SK-N-SH treated with all-trans-retinoic acid at 6 μM for 48 hours (cell line): ENCODE measurements at regions not wholly inside any gene's neighbourhood (a gene's known extent, or its start where the extent isn't known, plus 50 kb on each side); places are given as distances from the start of the nearest gene placed in this dataset.

Experiments used
- ATAC-seq: fragments of 200-7000 bp; cut with Tn5 transposase; 3 replicates; pipeline ENCODE4 v1.9.1; 2020; ENCODE audit warnings: mild to moderate bottlenecking, moderate library complexity
- ARNTL ChIP-seq: fragments of 450-650 bp; formaldehyde crosslinking; IDR thresholded peaks from 2 replicates; pipeline ENCODE4 v1.5.0; 2020; ENCODE audit warnings: low read depth, mild to moderate bottlenecking, moderate library complexity, borderline replicate concordance
- BACH2 ChIP-seq: fragments of 250-450 bp; sonication (Bioruptor Pico); IDR thresholded peaks from 2 replicates; pipeline ENCODE4 v1.9.0; 2021; ENCODE audit warnings: mild to moderate bottlenecking, borderline replicate concordance
- CREB5 ChIP-seq: fragments of 250-450 bp; sonication (Bioruptor Pico); IDR thresholded peaks from 2 replicates; pipeline ENCODE4 v1.5.1; 2020; ENCODE audit warnings: low read depth, mild to moderate bottlenecking, moderate library complexity
- CSDC2 ChIP-seq: fragments of 250-450 bp; sonication (Bioruptor Pico); IDR thresholded peaks from 2 replicates; pipeline ENCODE4 v1.5.0; 2020; ENCODE audit warnings: mild to moderate bottlenecking, moderate library complexity
- CSRNP3 ChIP-seq: fragments of 250-450 bp; sonication (Bioruptor Pico); IDR thresholded peaks from 2 replicates; pipeline ENCODE4 v1.5.1; 2021; ENCODE audit warnings: mild to moderate bottlenecking, moderate library complexity
- GLIS3 ChIP-seq: fragments of 250-450 bp; sonication (Bioruptor Pico); IDR thresholded peaks from 2 replicates; pipeline ENCODE4 v1.5.0; 2020; ENCODE audit warnings: mild to moderate bottlenecking, moderate library complexity
- ISL1 ChIP-seq: fragments of 250-450 bp; sonication (Bioruptor Pico); IDR thresholded peaks from 2 replicates; pipeline ENCODE4 v2.1.2; 2022; ENCODE audit warnings: mild to moderate bottlenecking, moderate library complexity
- OSR1 ChIP-seq: fragments of 250-450 bp; sonication (Bioruptor Pico); IDR thresholded peaks from 2 replicates; pipeline ENCODE4 v1.8.0; 2022; ENCODE audit warnings: moderate library complexity, mild to moderate bottlenecking, inconsistent platforms
- PATZ1 ChIP-seq: fragments of 250-450 bp; sonication (Bioruptor Pico); IDR thresholded peaks from 2 replicates; pipeline ENCODE4 v1.8.0; 2020; ENCODE audit warnings: mild to moderate bottlenecking, moderate library complexity, borderline replicate concordance
- POU6F1 ChIP-seq: fragments of 250-450 bp; sonication (Bioruptor Pico); IDR thresholded peaks from 2 replicates; pipeline ENCODE4 v1.8.0; 2021; ENCODE audit warnings: low read depth, mild to moderate bottlenecking, moderate library complexity, borderline replicate concordance
- PPARA ChIP-seq: fragments of 250-450 bp; sonication (Bioruptor Pico); IDR thresholded peaks from 2 replicates; pipeline ENCODE4 v1.5.0; 2020; ENCODE audit warnings: mild to moderate bottlenecking, borderline replicate concordance
- RARB ChIP-seq: fragments of 250-450 bp; sonication (Bioruptor Pico); IDR thresholded peaks from 2 replicates; pipeline ENCODE4 v1.8.0; 2021; ENCODE audit warnings: mild to moderate bottlenecking, moderate library complexity
- SNAI2 ChIP-seq: fragments of 250-450 bp; sonication (Bioruptor Pico); IDR thresholded peaks from 2 replicates; pipeline ENCODE4 v1.5.0; 2020; ENCODE audit warnings: mild to moderate bottlenecking, moderate library complexity
- TCF4 ChIP-seq: fragments of 250-450 bp; sonication (Bioruptor Pico); IDR thresholded peaks from 2 replicates; pipeline ENCODE4 v1.8.0; 2021; ENCODE audit warnings: mild to moderate bottlenecking, moderate library complexity, borderline replicate concordance
- TOX ChIP-seq: fragments of 250-450 bp; sonication (Bioruptor Pico); IDR thresholded peaks from 2 replicates; pipeline ENCODE4 v1.8.0; 2021; ENCODE audit warnings: mild to moderate bottlenecking, moderate library complexity, borderline replicate concordance
- TSHZ2 ChIP-seq: fragments of 250-450 bp; sonication (Bioruptor Pico); IDR thresholded peaks from 2 replicates; pipeline ENCODE4 v1.5.0; 2020; ENCODE audit warnings: mild to moderate bottlenecking, moderate library complexity
- ZC3H10 ChIP-seq: fragments of 250-450 bp; sonication (Bioruptor Pico); IDR thresholded peaks from 2 replicates; pipeline ENCODE4 v1.5.1; 2021; ENCODE audit warnings: mild to moderate bottlenecking, moderate library complexity
- ZFP3 ChIP-seq: fragments of 250-450 bp; sonication (Bioruptor Pico); IDR thresholded peaks from 2 replicates; pipeline ENCODE4 v1.5.0; 2020; ENCODE audit warnings: mild to moderate bottlenecking, moderate library complexity
- ZFP30 ChIP-seq: fragments of 450-650 bp; formaldehyde crosslinking; IDR thresholded peaks from 2 replicates; pipeline ENCODE4 v1.5.0; 2022; ENCODE audit warnings: mild to moderate bottlenecking, moderate library complexity
- ZNF565 ChIP-seq: fragments of 450-650 bp; formaldehyde crosslinking; conservative IDR thresholded peaks from 2 replicates; pipeline ENCODE4 v1.5.0; 2020; ENCODE audit warnings: low read depth, mild to moderate bottlenecking, moderate library complexity
- ZNF70 ChIP-seq: fragments of 450-650 bp; formaldehyde crosslinking; IDR thresholded peaks from 2 replicates; pipeline ENCODE4 v1.5.0; 2020; ENCODE audit warnings: mild to moderate bottlenecking, moderate library complexity
- ZNF8 ChIP-seq: fragments of 450-650 bp; formaldehyde crosslinking; IDR thresholded peaks from 2 replicates; pipeline ENCODE4 v1.5.0; 2020; ENCODE audit warnings: mild to moderate bottlenecking, moderate library complexity

- no peak for ATAC-seq
These were observed 90.2 kb upstream of the NUPR2 start for GRCh38 chr7:56206420-56206819.

GRCh38 chr7:56199639-56200038 lies 83.4 kb upstream of the NUPR2 start:
- no peak for ATAC-seq
- TF ChIP-seq GLIS3 (CRISPR knock-in tag) = no peak
- no peak for TF ChIP-seq CSDC2 (CRISPR knock-in tag)
- TF ChIP-seq TOX = no peak
- no peak for TF ChIP-seq RARB
- TF ChIP-seq ZNF70 (CRISPR knock-in tag) = no peak
- no peak for TF ChIP-seq ZNF8 (CRISPR knock-in tag)
- no peak for TF ChIP-seq ISL1 (CRISPR knock-in tag)
- no peak for TF ChIP-seq OSR1 (CRISPR knock-in tag)
- no peak for TF ChIP-seq POU6F1 (CRISPR knock-in tag)
- TF ChIP-seq ZFP3 = no peak
- TF ChIP-seq ZFP30 = no peak
- no peak for TF ChIP-seq ZC3H10 (CRISPR knock-in tag)
- TF ChIP-seq TCF4 = no peak
- no peak for TF ChIP-seq TSHZ2 (CRISPR knock-in tag)

More at GRCh38 chr7:56206420-56206819, 90.2 kb upstream of the NUPR2 start:
- TF ChIP-seq PATZ1 (CRISPR knock-in tag) = no peak
- TF ChIP-seq TCF4 = no peak
- TF ChIP-seq CSDC2 (CRISPR knock-in tag) = no peak
- TF ChIP-seq ISL1 (CRISPR knock-in tag) = no peak
- no peak for TF ChIP-seq ZNF70 (CRISPR knock-in tag)
- no peak for TF ChIP-seq PPARA (CRISPR knock-in tag)
- no peak for TF ChIP-seq CSRNP3
- TF ChIP-seq ZFP3 = no peak
- no peak for TF ChIP-seq CREB5 (CRISPR knock-in tag)
- TF ChIP-seq ZNF565 = no peak
- TF ChIP-seq POU6F1 (CRISPR knock-in tag) = no peak
- TF ChIP-seq SNAI2 (CRISPR knock-in tag) = no peak
- no peak for TF ChIP-seq ZFP30
- TF ChIP-seq ARNTL (CRISPR knock-in tag) = no peak
- no peak for TF ChIP-seq OSR1 (CRISPR knock-in tag)
- no peak for TF ChIP-seq BACH2 (CRISPR knock-in tag)
- no peak for TF ChIP-seq ZNF8 (CRISPR knock-in tag)
- TF ChIP-seq GLIS3 (CRISPR knock-in tag) = no peak
